ENCODE measurements at regions not wholly inside any gene's neighbourhood (a gene's known extent, or its start where the extent isn't known, plus 50 kb on each side); places are given as distances from the start of the nearest gene placed in this dataset.

DNA sequence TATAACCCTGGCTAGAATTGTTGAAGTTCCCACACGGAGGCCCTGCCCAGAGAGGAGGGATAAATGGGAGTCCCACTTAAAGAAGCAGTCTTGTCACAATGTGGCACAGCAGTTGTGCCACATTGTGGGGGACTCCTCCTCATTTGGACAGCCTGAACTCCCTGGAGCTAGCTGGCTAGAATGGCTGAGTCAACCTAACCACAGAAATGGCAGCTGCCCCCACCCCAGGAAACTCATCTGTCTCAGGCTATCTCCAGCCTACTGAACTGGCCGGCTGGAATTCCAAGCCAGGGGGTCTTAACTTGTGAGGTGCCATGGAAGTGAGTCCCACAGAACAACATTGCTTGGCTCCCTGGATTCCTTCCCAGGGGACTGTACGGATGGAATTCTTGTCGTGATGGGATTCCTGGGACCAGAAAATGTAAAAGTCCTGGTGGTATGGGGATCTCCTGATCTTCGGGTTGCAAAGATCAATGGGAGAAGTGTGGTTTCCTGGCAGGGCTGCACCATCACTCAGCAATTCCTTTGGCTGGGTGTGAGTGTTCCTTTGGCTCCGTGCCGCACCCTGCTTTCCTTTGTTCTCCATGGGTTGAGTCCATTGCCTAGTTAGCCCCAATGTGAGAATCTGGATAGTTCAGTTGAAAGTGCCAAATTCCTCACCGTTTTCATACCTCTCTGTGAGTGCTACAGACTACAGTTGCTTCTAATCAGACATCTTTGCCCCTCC is 791.2 kb upstream of the FAT3 start:
- no peak overlapping the region for H3K4me3 Mint-ChIP-seq
- H3K27ac Mint-ChIP-seq, result no peak overlapping the region
- 82% methylated on average over 8 of the region's 8 CpGs for WGBS (ENCODE audit: insufficient coverage)
- peaks cover 21 to 23% of the 10 kb centered on the region in 2 donors for H3K9me3 Mint-ChIP-seq
- H3K4me1 Mint-ChIP-seq, result no peaks in the 10 kb centered on the region
- no peak for DNase-seq
- peaks cover 34% of the 10 kb centered on the region for H3K36me3 Mint-ChIP-seq
- no peak for ATAC-seq
- TF ChIP-seq, protein P1, sequence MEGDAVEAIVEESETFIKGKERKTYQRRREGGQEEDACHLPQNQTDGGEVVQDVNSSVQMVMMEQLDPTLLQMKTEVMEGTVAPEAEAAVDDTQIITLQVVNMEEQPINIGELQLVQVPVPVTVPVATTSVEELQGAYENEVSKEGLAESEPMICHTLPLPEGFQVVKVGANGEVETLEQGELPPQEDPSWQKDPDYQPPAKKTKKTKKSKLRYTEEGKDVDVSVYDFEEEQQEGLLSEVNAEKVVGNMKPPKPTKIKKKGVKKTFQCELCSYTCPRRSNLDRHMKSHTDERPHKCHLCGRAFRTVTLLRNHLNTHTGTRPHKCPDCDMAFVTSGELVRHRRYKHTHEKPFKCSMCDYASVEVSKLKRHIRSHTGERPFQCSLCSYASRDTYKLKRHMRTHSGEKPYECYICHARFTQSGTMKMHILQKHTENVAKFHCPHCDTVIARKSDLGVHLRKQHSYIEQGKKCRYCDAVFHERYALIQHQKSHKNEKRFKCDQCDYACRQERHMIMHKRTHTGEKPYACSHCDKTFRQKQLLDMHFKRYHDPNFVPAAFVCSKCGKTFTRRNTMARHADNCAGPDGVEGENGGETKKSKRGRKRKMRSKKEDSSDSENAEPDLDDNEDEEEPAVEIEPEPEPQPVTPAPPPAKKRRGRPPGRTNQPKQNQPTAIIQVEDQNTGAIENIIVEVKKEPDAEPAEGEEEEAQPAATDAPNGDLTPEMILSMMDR (IDR thresholded peaks at IDR 0.05), result no peak
- Histone ChIP-seq H3K36me3 (ENCODE audit: control insufficient read depth, insufficient read depth, low read length) (no peaks in the 10 kb centered on the region), H3K9me3 (ENCODE audit: control insufficient read depth, insufficient read depth, low read length) (peaks cover 12% of the 10 kb centered on the region), H3K27me3 (ENCODE audit: control insufficient read depth, insufficient read depth, low read length) (no peaks in the 10 kb centered on the region), H3K27ac (ENCODE audit: low read length) (no peak overlapping the region), H3K4me1 (ENCODE audit: control insufficient read depth, insufficient read depth, low read length) (no peaks in the 10 kb centered on the region), H3K4me3 (ENCODE audit: low read length) (no peak overlapping the region)
- intact Hi-C loops (cut with micrococcal nuclease), result no loop called here
- no peaks in the 10 kb centered on the region for H3K27me3 Mint-ChIP-seq (ENCODE audit: low read depth in 2 of 2)

DNA sequence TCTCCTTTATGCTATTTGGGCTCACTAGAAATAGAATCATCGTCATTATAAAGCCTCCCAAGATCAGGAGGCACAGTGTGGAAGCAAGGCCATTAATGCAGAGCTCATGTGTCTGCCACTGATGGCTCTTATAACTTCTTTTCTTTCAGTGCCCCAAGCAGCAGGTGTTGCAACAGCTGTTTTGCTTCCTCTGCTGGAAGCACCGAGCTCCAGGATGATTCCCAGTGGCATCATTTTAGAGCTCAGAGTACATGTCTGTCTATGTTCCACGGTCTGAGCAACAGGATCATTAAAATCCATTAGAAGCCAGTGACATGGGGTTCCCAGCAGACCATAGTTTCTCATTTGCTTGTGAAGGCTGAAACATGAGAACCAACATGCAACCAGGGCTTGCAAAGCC is 803.0 kb upstream of the FAT3 start:
- TF ChIP-seq, protein P1 (IDR thresholded peaks at IDR 0.05), result no peak
- DNase-seq (no peak), ATAC-seq (no peak)
- H3K4me3 ChIP-seq (ENCODE audit: low read length), result no peak overlapping the region
- no peak overlapping the region for H3K27ac Mint-ChIP-seq
- H3K36me3 Mint-ChIP-seq, result no peaks in the 10 kb centered on the region
- H3K9me3 ChIP-seq (ENCODE audit: control insufficient read depth, insufficient read depth, low read length), result peaks cover 8% of the 10 kb centered on the region
- intact Hi-C loops (cut with micrococcal nuclease), result no loop called here
- no peaks in the 10 kb centered on the region for H3K27me3 ChIP-seq (ENCODE audit: control insufficient read depth, insufficient read depth, low read length)
- no peak overlapping the region for H3K4me3 Mint-ChIP-seq
- H3K9me3 Mint-ChIP-seq, result peaks cover 11 to 14% of the 10 kb centered on the region in 2 donors
- 74% methylated on average over 3 of the region's 3 CpGs for WGBS (ENCODE audit: insufficient coverage)
- no peaks in the 10 kb centered on the region for H3K36me3 ChIP-seq (ENCODE audit: control insufficient read depth, insufficient read depth, low read length)
- no peaks in the 10 kb centered on the region for H3K27me3 Mint-ChIP-seq (ENCODE audit: low read depth in 2 of 2)
- no peaks in the 10 kb centered on the region for H3K4me1 Mint-ChIP-seq
- no peaks in the 10 kb centered on the region for H3K4me1 ChIP-seq (ENCODE audit: control insufficient read depth, insufficient read depth, low read length)
- H3K27ac ChIP-seq (ENCODE audit: low read length), result no peak overlapping the region

DNA sequence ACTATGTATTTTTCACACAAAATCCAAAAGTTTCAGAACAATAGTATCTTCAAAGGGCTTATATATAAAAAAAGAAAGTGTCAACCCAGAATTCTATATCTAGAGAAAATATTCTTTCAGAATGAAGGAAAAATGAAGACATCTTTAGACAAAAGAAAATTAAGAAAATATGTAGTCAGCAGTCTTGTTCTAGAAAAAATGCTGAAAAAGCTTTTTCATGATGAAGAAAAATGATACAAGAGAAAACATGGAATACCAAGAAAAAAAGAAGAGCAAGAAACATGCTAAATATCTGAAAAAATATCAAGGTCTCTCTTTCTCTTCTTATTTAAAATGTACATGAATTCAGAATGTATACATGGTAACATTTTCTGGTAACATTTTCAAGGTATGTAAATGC is 816.8 kb upstream of the FAT3 start:
- H3K27me3 Mint-ChIP-seq (ENCODE audit: low read depth in 2 of 2), result no peaks in the 10 kb centered on the region
- no peaks in the 10 kb centered on the region for H3K4me1 ChIP-seq (ENCODE audit: control insufficient read depth, insufficient read depth, low read length)
- no peak overlapping the region for H3K27ac ChIP-seq (ENCODE audit: low read length)
- H3K9me3 Mint-ChIP-seq, result peaks cover 11 to 15% of the 10 kb centered on the region in 2 donors
- H3K36me3 ChIP-seq (ENCODE audit: control insufficient read depth, insufficient read depth, low read length), result no peaks in the 10 kb centered on the region
- intact Hi-C loops (cut with micrococcal nuclease), result no loop called here
- no peak overlapping the region for H3K4me3 ChIP-seq (ENCODE audit: low read length)
- DNase-seq (no peak), ATAC-seq (no peak)
- H3K4me3 Mint-ChIP-seq, result no peak overlapping the region
- peaks cover 8% of the 10 kb centered on the region for H3K9me3 ChIP-seq (ENCODE audit: control insufficient read depth, insufficient read depth, low read length)
- TF ChIP-seq, protein P1 (IDR thresholded peaks at IDR 0.05), result no peak
- H3K27ac Mint-ChIP-seq, result no peak overlapping the region
- no peaks in the 10 kb centered on the region for H3K36me3 Mint-ChIP-seq
- no peaks in the 10 kb centered on the region for H3K4me1 Mint-ChIP-seq
- no peaks in the 10 kb centered on the region for H3K27me3 ChIP-seq (ENCODE audit: control insufficient read depth, insufficient read depth, low read length)

DNA sequence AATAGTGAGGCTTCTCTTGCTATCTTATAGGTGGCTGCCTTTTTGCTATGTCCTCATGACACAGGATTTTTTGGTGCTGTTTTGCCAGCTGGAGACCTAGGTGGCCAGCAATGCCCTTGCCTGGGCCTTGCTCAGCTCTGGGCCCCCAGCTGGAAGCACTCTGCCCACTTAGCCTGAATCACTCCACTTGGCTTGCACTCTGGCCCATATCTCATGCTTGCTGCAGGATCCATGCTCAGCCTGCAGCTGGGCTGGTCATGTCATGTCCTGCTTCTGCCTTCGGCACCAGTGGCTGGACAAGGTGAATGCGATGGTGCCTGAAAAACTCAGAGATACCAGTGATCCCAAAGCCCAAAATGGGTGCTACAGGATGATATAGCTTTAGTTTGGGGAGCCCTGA is 818.6 kb upstream of the FAT3 start:
- 89% methylated on average over 2 of the region's 2 CpGs for WGBS (ENCODE audit: insufficient coverage)
- no peaks in the 10 kb centered on the region for H3K4me1 Mint-ChIP-seq

More for the DNA sequence above, 818.6 kb upstream of the FAT3 start:
- Mint-ChIP-seq H3K4me3 (no peak overlapping the region), H3K27me3 (ENCODE audit: low read depth in 2 of 2) (no peaks in the 10 kb centered on the region), H3K27ac (no peak overlapping the region), H3K36me3 (no peaks in the 10 kb centered on the region), H3K9me3 (peaks cover 15 to 17% of the 10 kb centered on the region in 2 donors)
- DNase-seq (no peak), ATAC-seq (no peak)
- H3K36me3 ChIP-seq (ENCODE audit: control insufficient read depth, insufficient read depth, low read length), result no peaks in the 10 kb centered on the region
- H3K4me3 ChIP-seq (ENCODE audit: low read length), result no peak overlapping the region
- intact Hi-C loops (cut with micrococcal nuclease), result no loop called here
- peaks cover 6% of the 10 kb centered on the region for H3K9me3 ChIP-seq (ENCODE audit: control insufficient read depth, insufficient read depth, low read length)
- TF ChIP-seq, protein P1 (IDR thresholded peaks at IDR 0.05), result no peak
- H3K27me3 ChIP-seq (ENCODE audit: control insufficient read depth, insufficient read depth, low read length), result no peaks in the 10 kb centered on the region
- H3K4me1 ChIP-seq (ENCODE audit: control insufficient read depth, insufficient read depth, low read length), result no peaks in the 10 kb centered on the region
- H3K27ac ChIP-seq (ENCODE audit: low read length), result no peak overlapping the region

All from natural killer cell (primary cell).